Left colon (tissue), 2 donors: ENCODE measurements at regions not wholly inside any gene's neighbourhood (a gene's known extent, or its start where the extent isn't known, plus 50 kb on each side); places are given as distances from the start of the nearest gene placed in this dataset.
"Not testable (repeated sequence)": the region's sequence is repeated elsewhere in the genome, so short reads cannot be mapped to it uniquely, and the experiment has no call there.

Experiments
- ATAC-seq: fragments of 200-7000 bp; cut with Tn5 transposase; one replicate; pipeline ENCODE4 v1.9.1; 2020; ENCODE audit warnings: mild to moderate bottlenecking, moderate library complexity
- DNase-seq, 2 donors: peaks; one replicate each; pipeline ENCODE4 v3.0.0-alpha.2; 2020
- intact Hi-C, 2 donors: fragments of 100-400 bp; cut with DNase I in 1 of 2; cut with micrococcal nuclease in 1 of 2; formaldehyde crosslinking; loops; one replicate each; pipeline versions ENCODE4 v1.11.2 to v1.14.0; 2022; cut with DNase I, micrococcal nuclease
- donor health status: DM: no; HTN: no; CAD: no.
- donor health status: DM: yes; HTN: yes; CAD: no.

DNA sequence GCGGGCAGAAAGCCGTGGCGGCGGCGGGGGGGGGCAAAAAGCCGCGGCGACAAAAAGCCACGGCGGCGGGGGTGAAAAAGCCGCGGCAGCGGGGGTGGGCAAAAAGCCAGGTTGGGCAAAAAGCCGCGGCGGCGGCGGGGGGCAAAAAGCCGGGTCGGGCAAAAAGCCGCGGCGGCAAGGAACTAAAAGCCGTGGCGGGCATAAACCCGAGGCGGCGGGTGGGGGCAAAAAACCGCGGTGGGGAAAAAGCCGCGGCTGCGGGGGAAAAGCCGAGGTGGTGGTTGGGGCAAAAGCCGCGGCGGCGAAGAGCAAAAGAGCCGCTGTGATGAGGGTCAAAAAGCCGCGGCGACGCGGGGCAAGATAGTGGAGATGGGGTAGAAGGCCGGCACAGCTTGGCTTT lies 1834.2 kb downstream of the FOXD4L5 start:
- DNase-seq, result peak in 1 of 2 donors; percentile 5
- intact Hi-C loops, ATAC-seq: not testable (repeated sequence)

DNA sequence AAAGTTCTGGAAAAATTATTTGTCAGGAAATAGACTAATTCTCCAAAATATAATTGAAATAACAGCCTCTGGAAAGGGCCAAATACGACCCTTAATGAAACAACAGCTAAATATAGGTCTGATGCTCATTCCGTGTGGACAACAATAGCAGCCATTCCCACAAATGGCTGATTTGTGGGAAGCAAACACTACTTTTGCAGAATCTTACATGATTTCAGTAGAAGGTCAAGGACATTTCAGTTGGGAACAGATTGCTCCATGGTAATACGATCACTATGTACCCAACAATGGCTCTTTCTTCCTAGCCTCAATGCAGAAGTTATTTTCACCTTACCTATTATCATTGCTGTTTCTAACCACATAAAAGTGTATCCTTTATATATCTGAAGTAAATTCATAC lies 1859.9 kb downstream of the FOXD4L5 start:
- ATAC-seq, DNase-seq, intact Hi-C loops: not testable (repeated sequence)

DNA sequence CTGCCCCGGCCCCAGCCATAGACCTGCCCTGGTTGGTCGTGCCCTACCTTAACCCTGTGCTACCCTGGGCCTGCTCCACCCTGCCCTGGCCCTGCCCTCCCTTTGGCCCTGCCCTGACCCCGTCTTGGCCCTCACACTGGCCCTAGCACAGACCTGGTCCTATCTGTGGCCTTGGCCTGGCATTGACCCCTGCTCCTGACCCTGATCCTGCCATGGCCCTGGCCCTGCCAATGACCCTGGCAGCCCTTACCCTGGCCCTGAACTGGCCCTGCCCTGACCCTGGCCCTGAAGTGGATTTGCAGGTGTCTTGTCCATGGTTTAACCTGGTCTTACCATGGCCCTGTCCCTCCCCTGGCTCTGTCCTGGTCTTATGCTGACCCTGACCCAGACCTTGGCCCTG lies 1894.1 kb downstream of the FOXD4L5 start:
- intact Hi-C loops, DNase-seq, ATAC-seq: not testable (repeated sequence)

DNA sequence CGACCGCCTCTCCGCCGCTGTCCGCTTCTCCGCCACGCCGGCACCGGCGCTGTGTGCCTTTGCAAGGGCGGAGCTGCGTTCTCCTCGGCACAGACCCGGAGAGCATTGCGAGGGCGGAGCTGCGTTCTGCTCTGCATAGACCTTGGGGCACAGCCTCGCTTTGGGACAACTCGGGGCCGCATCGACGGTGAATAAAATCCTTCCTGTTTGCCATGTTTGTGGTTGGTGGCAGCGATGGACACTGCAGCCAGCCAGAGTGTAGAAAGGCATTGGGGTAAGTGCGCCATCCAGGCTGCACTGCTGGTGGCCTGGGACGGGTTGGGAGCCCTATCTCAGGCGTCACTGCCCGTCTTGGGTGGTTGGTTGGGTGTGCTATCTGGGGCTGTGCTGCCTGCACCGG lies 1899.5 kb downstream of the FOXD4L5 start:
- intact Hi-C loops, ATAC-seq: not testable (repeated sequence)
- DNase-seq, result peak in 1 of 2 donors; percentile 3

GRCh38 chr9:63379864-63380263 lies 1905.1 kb downstream of the FOXD4L5 start:
- ATAC-seq, intact Hi-C loops, DNase-seq: not testable (repeated sequence)

GRCh38 chr9:63354219-63354618 lies 1930.8 kb downstream of the FOXD4L5 start:
- ATAC-seq, intact Hi-C loops: not testable (repeated sequence)

DNA sequence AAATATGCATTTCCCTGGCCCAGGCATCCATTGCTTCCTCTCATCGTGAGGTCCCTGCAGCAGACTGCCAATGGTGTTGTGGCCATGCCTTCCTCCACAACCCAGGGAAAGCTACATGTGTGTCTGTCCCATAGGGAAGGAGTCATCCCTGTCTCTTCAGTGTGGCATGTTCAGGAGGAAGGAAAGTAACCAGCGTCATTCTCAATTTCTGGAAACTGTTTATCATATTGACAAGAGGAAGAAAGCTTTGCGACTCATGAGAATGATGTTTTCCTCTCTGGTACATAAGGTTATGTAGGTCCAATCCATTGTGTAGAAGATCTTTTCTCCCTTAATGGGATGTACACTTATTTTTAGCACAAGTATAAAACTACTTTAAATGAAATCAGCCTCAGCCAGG lies 1937.7 kb downstream of the FOXD4L5 start:
- DNase-seq, ATAC-seq, intact Hi-C loops: not testable (repeated sequence)

More at GRCh38 chr9:63354219-63354618, 1930.8 kb downstream of the FOXD4L5 start:
- not testable (repeated sequence) for DNase-seq

- intact Hi-C loops, ATAC-seq: not testable (repeated sequence)
- peak; percentile 53 to 86 for DNase-seq
These were observed 1938.5 kb downstream of the FOXD4L5 start for GRCh38 chr9:63346310-63347048.

DNA sequence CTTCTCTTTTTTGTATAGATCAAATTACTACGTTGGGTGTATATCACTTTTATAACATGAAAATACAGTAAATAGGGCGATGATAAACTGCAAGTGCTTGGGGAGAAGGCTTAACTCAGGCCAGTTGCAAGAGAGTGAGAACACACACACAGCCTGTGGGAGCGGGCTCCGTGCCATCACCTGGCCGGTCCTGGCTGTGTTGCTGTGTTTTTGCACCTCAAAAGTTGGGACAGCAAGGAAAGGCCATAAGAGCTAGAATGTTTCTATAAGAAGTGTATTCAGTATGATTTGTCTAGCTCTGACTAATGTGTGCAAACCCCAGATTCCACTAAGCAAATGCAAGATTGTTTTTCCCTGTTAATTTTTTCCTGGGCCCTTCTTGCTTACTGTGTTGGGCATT lies 1940.6 kb downstream of the FOXD4L5 start:
- intact Hi-C loops, ATAC-seq, DNase-seq: not testable (repeated sequence)

GRCh38 chr9:63342528-63342927 lies 1942.5 kb downstream of the FOXD4L5 start:
- intact Hi-C loops, DNase-seq, ATAC-seq: not testable (repeated sequence)

DNA sequence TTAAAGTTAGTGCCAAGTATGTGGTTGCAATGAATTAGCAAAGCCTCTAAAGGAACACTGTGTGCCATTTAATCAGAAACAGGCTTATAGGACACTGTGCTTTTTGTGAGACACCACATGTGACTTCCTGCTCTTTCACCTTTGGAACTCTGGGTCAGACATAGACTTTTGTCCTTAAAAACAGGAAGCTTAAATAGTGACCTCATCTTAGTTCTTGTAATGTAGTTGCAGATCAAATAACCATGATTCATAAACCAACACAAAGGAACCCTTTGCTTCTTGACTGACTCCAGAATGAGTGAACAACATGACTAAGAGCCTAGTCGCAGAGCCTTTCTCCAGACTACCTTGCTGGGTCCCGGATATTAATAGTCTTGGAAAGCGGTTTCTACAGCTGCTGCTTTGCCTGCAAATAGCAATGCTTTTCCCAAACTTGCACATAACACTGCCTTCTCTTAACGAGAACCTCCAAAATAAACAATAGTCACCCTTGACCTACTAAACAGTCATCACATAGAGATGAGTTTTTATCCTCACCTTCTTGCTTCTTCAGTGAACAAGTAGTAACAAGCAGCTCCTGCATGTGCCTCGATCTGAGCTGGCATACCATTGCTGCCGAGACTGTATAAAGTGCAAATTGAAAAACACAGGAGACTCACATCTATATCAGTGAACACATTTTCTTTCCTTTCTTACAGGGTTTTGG lies 1947.0 kb downstream of the FOXD4L5 start:
- DNase-seq, ATAC-seq: not testable (repeated sequence)

GRCh38 chr9:63335286-63335685 lies 1949.7 kb downstream of the FOXD4L5 start:
- intact Hi-C loops, ATAC-seq: not testable (repeated sequence)
- DNase-seq, result peak in 1 of 2 donors; percentile 6

More for the DNA sequence above, 1947.0 kb downstream of the FOXD4L5 start:
- intact Hi-C loops, result not testable (repeated sequence)

DNA sequence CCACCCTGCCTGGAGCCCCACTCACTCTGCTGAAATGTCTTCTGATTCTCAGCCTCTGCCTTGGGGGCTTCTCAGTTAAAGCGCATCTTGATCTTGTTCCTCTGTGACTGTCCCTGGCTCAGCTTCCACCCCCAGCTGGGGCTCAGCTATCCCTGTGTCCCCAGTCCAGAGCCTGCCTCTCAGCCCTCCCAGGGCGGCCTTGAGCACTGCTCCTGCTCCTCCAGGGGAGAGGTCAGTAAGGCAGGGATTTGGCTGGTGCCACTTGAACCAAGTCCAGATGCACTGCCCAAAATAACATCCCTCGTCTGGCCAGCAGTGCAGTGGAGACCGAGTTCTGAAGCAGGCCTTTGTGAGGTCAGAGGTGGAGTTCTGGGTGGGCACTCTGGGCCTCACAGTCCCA lies 1950.8 kb downstream of the FOXD4L5 start:
- DNase-seq, intact Hi-C loops, ATAC-seq: not testable (repeated sequence)

DNA sequence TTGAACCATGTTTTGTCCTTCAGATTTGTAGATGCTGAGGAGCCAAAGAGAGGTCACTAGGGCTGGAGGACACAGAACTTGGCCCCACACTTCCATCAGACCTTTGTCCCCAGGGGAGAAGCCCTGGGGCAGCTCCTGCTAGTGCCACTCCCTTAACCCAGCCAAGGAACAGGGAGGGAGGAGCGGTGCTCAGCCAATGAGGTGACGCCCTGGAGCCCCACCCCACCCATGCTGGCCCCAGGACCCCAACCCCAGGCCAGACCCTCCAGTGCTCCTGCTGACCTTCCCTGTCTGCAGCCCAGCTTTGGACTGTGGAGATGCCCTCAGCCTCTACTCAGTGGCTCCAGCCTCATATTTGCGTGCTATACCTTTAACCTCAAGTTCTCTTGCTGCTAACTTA lies 1951.9 kb downstream of the FOXD4L5 start:
- intact Hi-C loops, ATAC-seq, DNase-seq: not testable (repeated sequence)

DNA sequence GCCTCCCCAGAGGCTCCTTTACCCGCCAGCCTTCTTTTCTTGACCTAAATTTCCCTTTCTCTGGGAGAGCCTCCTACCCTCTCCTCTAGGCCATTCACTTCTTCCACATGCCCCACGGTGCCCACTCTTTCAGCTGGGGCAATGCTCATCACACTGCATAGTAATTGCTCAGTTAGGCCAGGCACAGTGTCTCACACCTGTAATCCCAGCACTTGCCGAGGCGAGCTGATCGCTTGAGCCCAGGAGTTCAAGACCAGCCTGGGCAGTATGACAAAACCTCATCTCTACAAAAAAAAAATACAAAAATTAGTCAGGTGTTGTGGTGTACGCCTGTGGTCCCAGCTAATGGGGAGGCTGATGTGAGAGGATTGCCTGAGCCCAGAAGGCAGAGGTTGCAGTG lies 1956.7 kb downstream of the FOXD4L5 start:
- DNase-seq, ATAC-seq: not testable (repeated sequence)

GRCh38 chr9:63327211-63327610 lies 1957.8 kb downstream of the FOXD4L5 start:
- intact Hi-C loops, ATAC-seq, DNase-seq: not testable (repeated sequence)

More for the DNA sequence above, 1956.7 kb downstream of the FOXD4L5 start:
- intact Hi-C loops, result not testable (repeated sequence)

- ATAC-seq, intact Hi-C loops, DNase-seq: not testable (repeated sequence)
These were observed 1958.3 kb downstream of the FOXD4L5 start for GRCh38 chr9:63326665-63327064.

GRCh38 chr9:63325696-63326095 lies 1959.3 kb downstream of the FOXD4L5 start:
- intact Hi-C loops, ATAC-seq, DNase-seq: not testable (repeated sequence)

- intact Hi-C loops, DNase-seq, ATAC-seq: not testable (repeated sequence)
These were observed 1966.9 kb downstream of the FOXD4L5 start for GRCh38 chr9:63318093-63318492.
